Activated CD4-positive, alpha-beta T cell treated with anti-CD3 and anti-CD28 coated beads, Interleukin-2, Interleukin-4, amounts not matched to agents 100 ng/mL and 50 ng/mL, durations not matched to agents 16 hours and 8 hours (primary cell): ENCODE measurements at regions not wholly inside any gene's neighbourhood (a gene's known extent, or its start where the extent isn't known, plus 50 kb on each side); places are given as distances from the start of the nearest gene placed in this dataset.
"Not testable (repeated sequence)": the region's sequence is repeated elsewhere in the genome, so short reads cannot be mapped to it uniquely, and the experiment has no call there.

ENCODE experiments used
- DNase-seq: peaks from one replicate; pipeline ENCODE4 v3.0.0-alpha.2; 2020; ENCODE audit warnings: low spot score

- DNase-seq, result not testable (repeated sequence)
These were observed 82.7 kb downstream of the TFRC start for GRCh38 chr3:195999176-195999575.

- DNase-seq, result not testable (repeated sequence)
These were observed 85.6 kb downstream of the TFRC start for GRCh38 chr3:195996314-195996713.

GRCh38 chr3:195994343-195994742 lies 86.0 kb upstream of the TNK2 start:
- peak; percentile 72 for DNase-seq

GRCh38 chr3:195993671-195994070 lies 85.3 kb upstream of the TNK2 start:
- DNase-seq, result not testable (repeated sequence)

- not testable (repeated sequence) for DNase-seq
These were observed 84.7 kb upstream of the TNK2 start for GRCh38 chr3:195992956-195993595.

DNA sequence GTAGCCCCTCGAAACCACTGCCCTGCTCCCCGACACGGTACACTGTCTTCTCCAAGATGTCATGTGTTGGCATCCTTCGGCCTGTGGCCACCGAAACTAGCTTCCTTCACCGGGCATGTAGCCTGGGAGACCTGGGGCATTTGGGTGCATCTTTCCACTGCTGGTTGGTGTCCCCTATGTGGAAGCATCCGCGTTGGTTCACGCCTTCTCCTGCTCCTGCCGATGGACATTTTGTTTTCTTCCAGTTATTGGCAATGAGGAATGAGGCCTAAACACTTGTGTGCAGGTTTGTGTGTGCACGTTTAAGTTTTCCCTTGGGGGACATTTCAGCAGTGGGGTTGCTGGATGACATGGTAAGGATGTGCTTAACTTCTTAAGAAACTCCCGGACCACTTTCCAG lies 83.6 kb upstream of the TNK2 start:
- not testable (repeated sequence) for DNase-seq

GRCh38 chr3:195991243-195991642 lies 82.9 kb upstream of the TNK2 start:
- not testable (repeated sequence) for DNase-seq

- not testable (repeated sequence) for DNase-seq
These were observed 82.5 kb upstream of the TNK2 start for GRCh38 chr3:195990841-195991174.

- DNase-seq, result peak; percentile 98
These were observed 81.8 kb upstream of the TNK2 start for GRCh38 chr3:195989921-195990840.

DNA sequence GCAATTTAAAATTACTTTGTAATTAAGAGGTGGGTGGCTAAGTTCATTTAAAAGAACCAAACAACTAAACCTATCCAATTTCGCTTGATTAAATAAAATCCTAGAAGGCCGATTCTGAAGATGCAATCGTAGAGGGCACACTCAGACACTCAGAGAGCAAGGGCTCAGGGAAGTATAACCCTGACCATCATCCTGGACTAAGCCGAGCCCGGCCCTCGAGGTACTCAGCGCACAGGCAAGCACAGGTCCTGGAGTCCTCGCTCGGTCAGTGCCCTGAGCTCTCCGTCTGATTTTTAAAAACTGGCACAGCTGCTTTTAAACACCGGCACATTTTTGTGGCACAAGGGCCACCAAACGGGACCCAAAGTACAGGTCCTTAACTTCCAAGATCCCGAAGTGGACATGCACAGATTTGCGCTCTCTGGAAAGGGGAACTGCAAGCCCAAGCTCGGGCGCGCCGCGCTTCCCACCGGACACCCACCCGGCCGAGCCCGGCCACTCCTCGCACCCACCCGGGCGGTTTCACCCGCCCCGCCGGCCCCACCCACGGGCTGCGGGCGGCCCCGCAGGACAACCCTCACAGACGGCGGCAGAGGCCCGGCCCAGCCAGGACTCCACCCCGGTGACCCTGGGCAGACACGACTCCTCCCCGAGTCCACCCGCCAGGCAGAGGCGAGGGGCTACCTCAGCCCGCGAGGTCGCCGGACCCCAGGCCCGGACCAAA lies 81.0 kb upstream of the TNK2 start:
- DNase-seq, result peak; percentile 8

- DNase-seq, result not testable (repeated sequence)
These were observed 80.4 kb upstream of the TNK2 start for GRCh38 chr3:195988764-195989163.

DNA sequence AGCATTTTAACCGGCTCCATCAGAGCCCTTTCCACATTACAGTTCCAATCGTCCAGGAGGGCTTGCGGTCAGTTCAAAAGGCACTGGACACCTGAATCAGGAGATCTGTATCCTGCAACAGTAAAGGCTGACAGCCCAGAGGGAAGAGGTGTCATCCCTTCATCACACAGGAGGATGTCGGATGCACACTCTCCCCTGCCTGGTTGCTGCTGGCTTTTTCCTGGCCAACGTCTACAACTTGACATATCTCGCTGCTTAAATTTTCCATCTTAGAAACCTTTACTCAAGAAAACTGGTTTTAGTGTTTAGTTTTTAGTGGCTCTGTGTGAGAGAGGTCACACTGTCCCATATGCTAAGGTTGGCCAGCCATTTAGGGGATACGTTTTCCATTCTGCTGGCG lies 78.7 kb upstream of the TNK2 start:
- not testable (repeated sequence) for DNase-seq

- not testable (repeated sequence) for DNase-seq
These were observed 78.2 kb upstream of the TNK2 start for GRCh38 chr3:195986576-195986975.

- DNase-seq, result not testable (repeated sequence)
These were observed 77.1 kb upstream of the TNK2 start for GRCh38 chr3:195985348-195985920.

- not testable (repeated sequence) for DNase-seq
These were observed 76.2 kb upstream of the TNK2 start for GRCh38 chr3:195984392-195985030.

DNA sequence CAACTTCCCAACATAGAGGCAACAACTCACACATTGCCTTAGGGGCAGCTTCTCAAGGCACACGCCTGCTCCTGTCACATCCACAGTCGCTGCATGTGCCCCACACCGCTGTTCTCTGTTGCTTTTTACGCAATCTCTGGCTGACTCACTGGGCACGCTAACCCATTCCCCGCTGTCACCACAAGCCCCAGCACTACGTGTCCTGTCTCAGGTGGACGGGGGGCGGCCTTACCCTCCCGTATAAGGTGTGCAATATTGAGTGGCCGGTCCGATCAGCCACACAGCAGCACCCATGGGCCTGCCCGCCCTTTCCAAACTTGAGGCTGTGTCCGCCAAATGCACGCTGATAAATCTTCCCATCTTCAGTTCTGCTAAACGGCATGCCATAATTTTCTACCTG lies 75.5 kb upstream of the TNK2 start:
- not testable (repeated sequence) for DNase-seq

- not testable (repeated sequence) for DNase-seq
These were observed 74.4 kb upstream of the TNK2 start for GRCh38 chr3:195982754-195983153.

DNA sequence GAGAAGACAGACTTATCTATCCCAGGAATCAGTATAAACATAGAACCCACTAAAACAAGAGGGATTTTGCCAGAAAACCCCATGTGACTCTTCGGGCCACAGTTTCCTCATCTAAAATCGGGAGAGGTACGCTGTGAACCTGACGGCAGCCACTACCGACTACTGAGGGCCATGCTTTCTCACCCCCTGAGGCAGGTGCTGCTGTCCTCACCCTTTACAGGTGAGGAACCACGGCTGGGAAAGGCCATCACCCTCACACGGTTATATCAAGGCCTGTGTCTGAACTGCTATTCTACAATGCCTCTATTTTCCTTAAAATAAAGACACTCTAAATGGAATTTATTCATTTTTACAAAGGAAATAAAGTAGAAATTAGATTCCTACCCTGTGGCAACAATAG lies 73.4 kb upstream of the TNK2 start:
- DNase-seq, result not testable (repeated sequence)

DNA sequence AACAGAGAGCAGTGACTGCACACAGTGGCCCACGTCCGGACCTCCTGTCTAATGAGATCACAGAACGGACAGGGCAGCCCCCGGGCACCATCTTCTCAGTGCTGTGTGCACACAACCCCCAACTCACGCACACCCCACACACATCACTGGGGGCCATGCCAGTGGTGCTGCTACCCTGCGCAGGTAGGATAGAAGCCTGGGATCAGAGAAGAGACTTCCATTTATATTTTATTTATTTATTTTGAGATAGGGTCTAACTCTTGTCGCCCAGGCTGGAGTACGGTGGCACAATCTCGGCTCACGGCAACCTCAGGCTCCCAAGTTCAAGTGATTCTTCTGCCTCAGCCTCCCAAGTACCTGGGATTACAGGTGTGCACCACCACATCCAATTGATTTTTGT lies 71.5 kb upstream of the TNK2 start:
- not testable (repeated sequence) for DNase-seq

DNA sequence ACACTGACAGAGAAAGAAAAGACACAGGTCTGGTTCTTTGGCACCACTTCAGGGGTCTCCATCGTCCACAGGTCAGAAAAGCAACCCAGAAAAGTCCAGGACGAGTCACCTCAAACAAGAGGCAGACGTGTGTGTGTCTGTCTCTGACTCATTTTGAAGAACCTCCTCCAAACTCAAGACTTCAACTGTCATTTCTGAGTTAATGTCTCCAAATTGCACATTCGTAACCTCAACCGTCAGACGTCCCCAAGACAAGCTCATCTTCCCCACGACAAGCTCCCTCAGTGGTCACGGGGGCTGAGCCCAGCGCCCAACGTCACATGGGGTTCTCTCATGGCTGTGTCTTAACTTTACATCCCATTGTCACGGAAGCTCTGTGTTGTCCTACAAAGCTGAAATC lies 70.2 kb upstream of the TNK2 start:
- DNase-seq, result not testable (repeated sequence)

GRCh38 chr3:195976876-195977275 lies 68.5 kb upstream of the TNK2 start:
- DNase-seq, result not testable (repeated sequence)

GRCh38 chr3:195974281-195974680 lies 65.9 kb upstream of the TNK2 start:
- not testable (repeated sequence) for DNase-seq
